COLO668 (cell line): ENCODE measurements at regions not wholly inside any gene's neighbourhood (a gene's known extent, or its start where the extent isn't known, plus 50 kb on each side); places are given as distances from the start of the nearest gene placed in this dataset.

Experiments
- DNase-seq: peaks from one replicate; lab custom pipeline; 2025; ENCODE audit not compliant: unreplicated experiment; lab: John Stamatoyannopoulos, UW

DNA sequence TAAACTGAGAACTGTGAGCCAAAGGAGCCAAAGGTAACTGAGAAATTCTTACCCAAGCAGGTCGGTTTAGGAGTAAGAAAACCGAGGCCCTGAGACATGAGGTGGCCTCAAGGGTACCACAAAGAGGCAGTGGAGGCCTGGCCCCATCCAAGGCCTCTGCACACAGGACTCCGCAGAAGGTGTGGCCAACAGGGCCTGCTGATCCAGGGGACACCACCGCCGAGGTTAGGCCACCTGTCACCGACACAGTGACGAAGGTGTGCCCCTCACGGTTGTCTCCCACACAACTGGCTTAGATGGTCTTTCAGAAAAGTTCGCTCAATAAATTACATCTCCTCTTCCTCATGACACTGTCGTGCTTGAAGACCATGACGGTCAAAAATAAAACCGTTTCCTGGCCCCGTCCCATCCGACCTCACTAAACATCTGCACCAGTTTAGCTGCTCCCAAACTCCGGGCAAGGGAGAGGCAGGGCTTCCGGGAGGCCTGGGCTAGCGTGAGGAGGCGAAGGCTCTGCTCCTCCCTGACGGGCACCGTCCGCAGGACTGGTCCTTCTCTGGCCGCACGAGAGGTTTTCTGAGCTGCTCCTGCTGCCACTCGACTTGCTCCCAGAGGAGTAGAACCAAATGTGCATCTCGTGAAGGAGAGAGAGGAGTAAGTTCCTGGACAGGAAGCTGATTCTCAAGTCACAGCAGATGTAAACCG lies 442.0 kb downstream of the EIPR1 start:
- no peak for DNase-seq

DNA sequence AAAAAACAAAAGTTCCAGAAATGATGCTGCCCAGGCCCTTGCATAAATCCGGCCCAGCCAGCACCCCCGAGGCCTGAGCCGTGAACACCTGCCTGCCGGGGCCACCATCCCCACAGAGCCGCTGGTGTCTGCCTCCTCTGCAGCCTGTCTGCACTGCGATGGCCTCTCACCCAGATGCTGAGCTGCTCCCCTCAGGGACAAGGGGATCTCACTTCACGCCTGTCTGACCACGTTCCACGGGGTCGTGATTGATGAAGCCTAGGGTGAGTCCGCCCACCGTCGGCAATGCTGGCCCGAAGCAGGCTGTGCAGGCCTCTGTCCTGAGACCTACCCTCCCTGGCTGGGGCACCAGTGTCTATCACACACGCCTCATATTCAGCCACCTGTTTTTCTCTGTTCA lies 444.2 kb downstream of the EIPR1 start:
- no peak for DNase-seq

DNA sequence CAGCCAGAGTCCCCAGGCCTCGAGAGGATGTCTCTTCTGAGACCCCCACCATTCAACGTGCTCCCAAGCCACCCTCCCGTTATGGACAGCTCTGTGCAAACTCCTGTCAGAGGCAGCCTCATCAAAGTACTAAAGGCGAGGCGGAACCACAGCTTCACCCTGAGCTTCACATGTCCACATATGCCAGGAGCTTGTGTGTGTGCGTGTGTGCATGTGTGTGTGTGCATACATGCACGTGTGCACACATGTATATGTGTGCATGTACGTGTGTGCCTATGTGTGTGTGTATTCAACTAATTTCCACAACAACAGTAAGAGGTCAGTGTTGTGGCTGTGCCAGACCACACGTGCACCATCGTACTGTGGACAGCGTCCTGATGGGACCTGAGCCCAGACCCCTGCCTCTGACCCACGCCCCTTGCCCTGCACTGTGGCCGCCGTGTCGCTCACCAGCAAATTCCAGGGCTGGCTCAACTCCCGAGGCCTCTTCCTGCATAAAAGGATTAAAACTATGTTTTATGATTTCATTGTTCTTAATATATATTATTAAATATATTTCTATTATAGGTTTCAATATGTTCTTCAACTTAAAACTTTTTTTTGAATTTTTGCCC lies 444.8 kb downstream of the EIPR1 start:
- no peak for DNase-seq

DNA sequence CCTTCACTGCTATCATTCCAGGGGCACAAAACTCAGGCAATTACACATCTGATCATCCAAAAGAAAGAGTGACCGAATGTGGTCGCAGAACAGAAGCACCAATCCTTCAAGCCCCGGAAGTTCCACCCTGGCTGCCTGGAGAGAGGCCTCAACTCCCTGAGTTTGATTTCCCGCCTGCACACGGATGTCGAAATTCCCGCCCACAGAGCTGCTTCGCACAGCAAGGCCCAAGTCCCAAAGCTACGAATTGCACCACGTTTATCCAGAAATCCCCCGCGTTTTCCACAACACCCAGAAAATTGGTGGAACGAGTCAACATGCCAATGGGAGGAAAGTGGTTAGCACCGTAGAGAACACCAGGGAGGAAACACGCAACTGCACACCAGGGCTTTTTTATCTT lies 445.4 kb downstream of the EIPR1 start:
- no peak for DNase-seq

DNA sequence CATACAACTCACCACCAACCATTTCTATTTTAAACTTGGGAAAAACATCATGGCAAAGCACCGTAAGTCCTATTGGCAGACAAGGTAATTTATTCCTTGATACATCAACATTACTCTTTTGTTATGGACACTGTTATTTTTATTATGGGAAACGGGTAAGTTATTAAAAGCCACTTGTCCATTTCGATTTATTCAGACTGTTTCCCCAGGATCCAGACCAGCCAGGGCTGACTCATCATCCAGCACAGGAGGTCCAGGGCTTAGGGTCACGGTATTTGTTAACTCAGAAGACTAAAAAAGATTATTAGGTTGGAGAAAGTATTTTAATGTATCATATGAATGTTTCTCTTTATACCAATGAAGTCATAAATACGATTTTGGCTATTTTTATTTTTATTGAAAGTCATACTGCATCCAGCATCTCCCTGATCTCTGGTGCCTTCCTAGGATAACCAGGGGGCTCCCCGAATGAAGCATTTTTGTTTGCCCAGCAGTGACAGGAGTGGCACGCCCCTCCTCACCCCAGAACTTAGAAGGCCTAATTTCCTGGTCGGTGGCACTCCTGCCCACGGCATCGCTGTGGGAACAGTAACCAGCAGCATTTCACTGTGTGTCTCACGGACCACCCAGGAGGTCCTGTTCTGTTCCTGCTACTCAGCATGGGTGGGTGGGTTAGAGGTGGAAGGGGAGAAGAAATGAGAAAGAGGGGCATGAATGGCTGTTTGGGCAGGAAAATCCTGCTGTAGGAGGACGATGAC lies 446.1 kb downstream of the EIPR1 start:
- DNase-seq, result no peak

DNA sequence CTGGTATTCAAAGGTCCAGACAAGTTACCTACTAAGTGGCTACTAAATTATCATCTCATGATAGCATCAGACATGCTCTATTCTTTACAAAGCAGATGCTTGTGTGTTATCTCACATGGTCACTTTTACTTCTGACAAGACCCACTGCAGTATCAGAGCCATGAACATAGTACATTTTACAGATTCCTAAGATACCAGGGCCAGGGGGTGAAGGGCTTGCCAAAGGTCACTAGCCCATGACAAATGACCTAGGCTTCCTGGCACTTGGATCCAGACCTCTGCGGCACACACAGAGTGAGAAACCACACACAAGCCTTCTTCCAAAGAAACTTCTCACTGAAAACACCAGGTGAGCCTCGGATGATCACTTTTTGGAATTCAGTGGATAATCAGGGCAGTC lies 446.8 kb downstream of the EIPR1 start:
- DNase-seq, result no peak

DNA sequence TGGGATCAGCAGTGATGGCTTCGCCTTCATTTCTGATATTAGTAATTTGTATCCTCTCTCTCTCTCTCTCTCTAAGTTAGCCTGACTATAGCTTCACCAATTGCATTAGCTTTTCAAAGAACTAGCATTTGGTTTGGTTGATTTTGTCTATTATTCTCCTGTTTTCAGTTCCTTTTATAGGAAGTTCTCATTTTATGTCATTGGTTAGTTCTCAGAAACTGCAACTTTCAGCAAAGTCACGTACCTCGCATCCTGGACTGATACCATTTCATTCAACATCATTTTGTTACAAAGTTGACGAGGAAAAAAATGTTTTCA lies 450.8 kb downstream of the EIPR1 start:
- DNase-seq, result no peak

DNA sequence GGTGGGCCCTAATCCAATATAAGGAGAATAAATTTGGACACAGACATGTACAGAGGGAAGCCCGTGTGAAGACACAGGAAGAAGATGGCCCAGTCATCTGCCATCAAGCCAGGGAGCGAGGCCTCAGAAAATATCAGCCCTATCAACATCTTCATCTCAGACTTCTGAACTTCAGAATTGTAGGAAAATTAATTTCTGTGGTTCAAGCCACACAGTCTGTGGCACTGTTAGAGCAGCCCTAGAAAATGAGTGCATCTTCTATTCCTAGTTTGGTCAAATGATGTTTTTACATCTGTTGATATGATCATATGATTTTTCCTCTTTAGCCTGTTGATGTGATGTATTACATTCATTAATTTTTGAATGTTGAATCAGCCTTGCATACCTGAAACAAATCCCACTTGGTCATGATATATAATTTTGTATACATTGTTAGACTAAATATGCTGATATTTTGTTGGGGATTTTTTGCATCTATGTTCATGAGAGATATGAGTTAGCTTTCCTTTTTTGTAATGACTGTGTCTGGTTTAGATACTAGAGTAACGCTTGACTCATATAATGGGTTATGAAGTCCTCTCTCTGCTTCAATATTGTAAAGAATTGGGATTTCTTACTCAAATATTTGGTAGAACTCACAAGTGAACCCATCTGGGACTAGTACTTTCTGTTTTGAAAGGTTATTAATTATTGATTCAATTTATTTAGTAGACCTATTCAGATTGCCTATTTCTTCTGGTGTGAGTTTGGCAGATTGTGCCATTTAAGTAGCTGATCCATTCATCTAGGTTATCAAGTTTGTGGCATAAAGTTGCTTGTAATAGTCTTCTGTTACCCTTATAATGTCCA lies 451.4 kb downstream of the EIPR1 start:
- no peak for DNase-seq

DNA sequence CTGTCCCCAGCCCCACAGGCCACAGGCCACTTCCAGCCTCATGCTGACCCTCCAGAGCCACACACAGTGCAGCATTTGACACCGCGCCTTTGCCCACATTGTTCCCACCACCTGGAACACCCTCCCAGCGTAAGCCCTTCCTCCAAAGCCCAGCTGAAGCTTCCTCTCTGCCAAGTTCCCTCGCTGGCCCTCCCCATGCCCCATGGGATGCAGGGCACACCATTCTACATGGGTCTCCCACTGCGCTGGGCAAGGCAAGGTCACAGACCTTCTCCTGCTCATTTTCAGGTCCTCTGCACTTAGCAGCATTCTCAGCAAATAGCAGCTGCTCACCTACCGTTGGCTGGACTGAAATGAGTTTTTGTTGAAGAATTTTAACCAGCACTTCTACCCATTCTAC lies 455.5 kb downstream of the EIPR1 start:
- DNase-seq, result no peak

DNA sequence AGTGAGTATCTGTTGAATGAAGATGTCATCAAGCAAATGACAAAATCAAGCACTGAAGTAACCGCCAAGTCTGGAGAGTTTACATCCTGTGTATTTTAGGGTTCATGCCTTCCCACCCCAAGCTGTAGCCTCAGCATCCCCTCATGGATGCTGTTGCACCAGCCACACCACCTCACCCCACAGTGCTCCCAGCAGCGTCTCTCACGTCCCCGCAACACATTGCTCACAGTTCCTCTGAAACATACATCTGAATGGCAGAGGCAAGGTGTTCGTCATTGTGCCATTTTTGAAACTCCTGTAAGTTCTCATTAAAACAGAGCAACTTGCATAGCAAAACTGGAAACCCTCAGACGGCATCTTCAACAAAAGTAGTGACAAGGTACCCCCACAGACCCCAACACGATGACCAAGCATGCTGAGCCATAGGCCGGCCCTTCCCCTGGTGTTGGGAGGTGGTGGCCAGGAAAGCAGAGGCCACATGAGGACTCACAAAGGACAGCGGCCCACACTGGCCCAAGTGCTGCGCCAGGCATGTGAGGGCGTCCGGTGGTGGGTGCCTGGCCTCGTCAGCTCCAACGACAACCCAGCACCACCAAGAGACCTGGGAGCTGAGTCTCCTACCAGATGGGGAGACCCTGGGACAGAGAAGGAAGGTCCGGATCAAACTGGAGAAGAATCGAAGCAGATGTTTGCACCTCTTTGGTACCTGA lies 456.5 kb downstream of the EIPR1 start:
- DNase-seq, result no peak

DNA sequence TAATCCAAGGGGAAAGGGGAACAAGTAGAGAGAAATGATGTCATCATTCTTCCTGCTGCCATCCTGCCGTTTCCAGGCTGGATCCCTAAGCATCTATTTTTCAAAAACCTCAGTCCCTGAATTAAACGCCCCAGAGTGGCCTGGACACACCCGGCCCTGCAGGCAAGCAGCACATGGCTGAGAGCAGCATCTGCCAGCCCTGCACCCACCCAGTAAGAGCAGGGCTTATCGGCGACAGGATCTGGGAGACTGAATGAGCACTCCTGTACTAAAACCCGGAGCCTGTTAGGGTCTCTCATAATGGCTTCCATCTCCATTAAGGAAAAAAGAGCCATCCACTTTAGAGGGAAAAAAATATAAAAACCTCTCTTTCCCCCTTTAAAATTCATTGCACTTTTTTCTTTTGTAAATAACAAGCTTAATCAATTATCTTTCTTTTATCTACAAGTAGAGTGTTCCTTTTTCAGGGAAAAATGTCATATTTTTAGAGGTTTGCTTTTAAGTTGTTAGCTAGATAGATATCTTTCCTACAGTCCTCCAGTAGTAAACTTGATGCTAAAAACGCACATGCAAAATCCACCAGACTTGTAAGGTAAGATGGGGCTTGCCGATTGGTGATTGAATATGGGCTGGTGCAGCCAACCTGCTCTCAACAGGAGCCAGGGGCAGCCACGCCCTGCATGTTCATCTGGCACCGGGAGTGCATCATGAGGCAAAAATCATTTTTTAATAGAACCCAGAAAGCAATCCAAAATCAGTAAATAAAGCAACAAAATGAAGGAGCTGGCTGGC lies 457.8 kb downstream of the EIPR1 start:
- no peak for DNase-seq

DNA sequence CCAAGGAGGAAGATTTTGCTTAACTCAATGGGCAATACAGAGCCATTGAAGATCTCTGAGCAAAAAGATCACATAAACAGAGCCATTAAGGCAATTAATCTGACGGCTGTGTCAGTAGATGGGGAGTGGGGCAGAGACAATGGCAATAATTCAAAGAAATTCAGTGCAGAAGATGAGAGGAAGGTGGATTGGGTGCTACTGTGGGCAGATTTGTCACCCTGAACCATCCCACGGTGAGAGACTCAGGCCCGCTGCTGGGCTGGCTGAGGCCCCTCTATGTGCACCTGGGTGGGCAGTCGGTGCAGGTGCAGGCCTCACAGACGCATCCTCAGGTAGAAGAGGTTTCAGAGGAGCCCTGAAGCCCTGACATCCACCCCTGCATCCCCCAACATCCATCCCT lies 458.6 kb downstream of the EIPR1 start:
- DNase-seq, result no peak

DNA sequence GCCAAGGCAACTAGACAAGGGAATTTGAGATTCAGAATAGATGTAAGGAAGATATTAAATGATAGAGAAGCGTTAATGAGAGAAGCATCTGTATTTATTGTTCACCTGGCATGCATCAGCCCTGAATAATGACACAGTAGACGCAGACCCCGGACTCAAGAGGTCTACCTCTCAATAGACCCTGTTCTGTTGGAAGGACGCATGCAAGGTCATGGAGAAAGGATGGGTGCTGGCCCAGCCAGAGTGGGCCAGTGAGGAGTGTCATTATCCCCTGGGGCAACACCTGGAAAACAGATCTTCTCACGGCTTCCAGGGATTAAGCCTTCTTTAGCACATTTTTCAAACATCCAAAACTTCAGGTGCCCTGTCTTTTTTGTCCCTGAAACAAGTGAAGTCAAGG lies 461.0 kb downstream of the EIPR1 start:
- no peak for DNase-seq

DNA sequence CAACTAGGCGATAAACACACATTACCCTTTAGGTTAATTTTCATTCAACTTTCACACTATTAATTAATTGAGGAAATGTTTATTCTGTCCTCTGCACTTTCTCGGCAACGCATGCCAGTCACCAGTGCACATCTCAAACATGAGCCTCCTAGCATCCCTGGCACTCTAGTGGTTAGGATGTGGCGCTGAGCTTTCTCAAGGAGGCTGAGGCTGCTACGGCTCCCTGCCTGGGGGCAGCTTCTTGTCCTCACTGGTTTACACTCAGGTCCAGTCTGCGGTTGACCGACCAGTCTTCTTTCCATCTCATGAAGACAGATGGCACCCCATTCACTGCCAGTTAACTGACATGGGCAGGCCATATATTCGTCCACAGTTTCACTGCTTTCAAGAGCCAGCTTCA lies 463.4 kb downstream of the EIPR1 start:
- no peak for DNase-seq

DNA sequence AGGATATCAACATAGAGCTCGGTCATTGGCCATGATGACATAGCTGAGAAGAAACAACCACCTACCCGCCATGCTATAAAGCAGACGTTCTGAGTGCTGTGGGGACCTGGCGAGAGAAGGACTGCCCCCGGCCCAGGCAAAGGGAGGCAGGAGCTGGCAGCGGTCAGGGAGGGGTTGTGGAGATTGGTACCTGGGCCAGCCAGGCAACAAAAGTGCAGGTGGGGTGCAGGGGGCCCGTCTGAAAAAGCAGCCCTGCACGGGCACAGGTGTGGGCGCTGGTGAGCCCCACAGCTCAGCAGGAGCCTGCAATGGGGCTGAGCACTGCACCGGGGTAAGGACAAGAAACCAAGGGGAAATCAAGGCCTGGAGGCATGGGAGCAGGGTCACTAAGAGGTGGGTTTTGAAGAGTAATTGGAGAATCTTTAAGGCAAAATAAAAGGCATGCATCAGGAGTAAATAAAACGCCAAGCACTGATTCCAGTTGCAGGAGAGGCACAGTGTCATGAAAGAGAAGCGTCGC lies 464.0 kb downstream of the EIPR1 start:
- DNase-seq, result no peak

DNA sequence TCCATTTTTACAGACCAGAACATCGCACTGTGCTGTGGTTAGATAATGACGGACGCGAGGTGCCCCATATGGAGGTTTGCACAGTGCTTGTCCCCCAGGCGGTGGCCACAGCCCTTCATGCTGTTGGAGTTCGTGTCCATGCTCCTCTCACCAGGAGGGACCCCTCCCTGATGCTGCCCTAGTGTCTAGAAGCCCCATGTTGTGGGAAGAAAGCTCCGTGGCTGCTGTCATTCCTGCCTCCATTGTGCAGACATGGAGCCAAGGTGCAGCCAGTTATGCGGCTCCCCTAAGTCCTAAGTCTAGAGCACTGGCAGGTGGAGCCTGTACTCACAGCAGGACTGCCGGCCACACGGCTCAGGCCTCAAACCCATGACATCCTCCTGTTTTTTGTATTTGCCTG lies 464.9 kb downstream of the EIPR1 start:
- no peak for DNase-seq

DNA sequence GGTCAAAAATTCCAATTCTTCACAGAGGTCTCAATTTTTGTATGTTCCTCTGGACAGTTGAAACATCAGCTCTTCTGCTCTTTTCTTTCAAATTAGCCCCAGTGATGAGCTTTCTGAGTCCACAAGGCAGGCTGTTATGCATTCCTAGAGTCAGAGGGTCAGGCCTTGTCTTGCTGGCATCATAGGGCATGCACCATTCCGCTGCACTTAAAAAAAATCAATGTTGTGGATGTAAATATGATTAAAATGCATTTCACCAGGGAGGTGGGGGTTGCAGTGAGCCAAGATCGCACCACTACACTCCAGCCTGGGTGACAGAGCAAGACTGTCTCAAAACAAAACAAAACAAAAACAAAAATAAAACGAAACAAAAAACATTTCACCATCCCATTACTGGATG lies 465.3 kb downstream of the EIPR1 start:
- DNase-seq, result no peak

DNA sequence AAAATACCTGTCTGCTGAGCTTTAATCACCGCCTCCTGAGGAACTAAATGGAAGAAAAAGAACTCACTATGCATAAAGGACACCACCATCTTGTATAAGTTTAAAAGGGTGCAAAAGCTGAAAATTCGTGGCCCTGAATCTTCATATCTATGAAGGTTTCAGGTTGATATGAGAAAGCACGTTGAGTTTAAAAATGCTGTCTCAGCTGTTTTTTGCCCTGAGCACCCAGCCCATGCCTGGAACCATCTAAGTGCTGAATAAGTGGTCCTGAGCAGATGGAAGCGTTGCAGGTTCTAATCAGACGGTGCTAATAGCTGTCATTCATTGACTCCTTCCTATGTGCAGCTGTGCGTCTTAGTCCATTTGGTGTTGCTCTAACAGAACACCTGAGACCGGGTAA lies 467.4 kb downstream of the EIPR1 start:
- DNase-seq, result no peak

DNA sequence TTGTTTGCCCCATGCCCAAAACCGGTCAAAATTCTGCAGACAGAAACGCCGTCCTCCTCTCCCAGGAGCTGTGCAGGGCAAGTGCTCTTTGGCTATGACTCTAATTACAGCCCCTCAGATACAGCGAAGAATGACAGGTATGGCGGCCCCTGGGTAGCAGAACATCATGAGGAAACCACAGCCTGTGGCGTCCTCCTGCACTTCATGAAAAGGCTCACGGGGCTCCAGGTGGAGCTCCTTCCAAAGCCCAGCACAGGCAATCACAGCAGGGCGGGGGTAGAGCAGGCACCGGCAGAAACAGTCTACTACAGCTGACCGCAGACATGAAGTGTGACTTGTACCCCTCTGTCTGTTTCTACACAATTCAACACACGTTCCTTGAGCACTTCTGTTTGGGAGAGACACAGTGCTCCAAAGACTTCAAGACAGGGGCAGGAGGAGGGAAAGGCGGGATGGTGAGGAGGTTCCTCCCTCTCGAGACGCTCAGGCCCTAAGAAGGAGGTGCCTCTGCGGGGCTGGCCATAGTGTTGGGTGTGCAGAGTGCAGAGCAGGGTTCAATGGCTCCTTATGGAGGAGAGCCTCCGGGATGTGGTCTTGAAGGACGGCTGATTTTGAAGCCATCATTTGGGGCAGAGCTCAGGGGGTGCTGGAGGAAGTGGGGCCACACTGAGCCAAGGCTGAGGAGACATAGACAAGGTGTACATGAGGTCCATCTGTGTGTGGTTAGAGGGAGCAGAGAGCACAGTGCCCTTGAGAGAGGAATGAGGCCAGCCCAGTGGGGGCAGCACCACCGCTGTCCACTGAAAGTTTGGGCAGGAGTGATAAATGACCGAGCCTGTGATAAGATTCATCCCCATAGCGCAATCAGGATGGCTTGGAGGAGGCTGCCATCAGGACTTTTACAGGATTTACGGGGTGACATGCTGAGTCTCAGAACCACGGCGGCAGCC lies 468.3 kb downstream of the EIPR1 start:
- no peak for DNase-seq
